ENCODE measurements at regions not wholly inside any gene's neighbourhood (a gene's known extent, or its start where the extent isn't known, plus 50 kb on each side); places are given as distances from the start of the nearest gene placed in this dataset.
"Not testable (repeated sequence)": the region's sequence is repeated elsewhere in the genome, so short reads cannot be mapped to it uniquely, and the experiment has no call there.

GRCh38 chr4:138609943-138610350 is 367.8 kb upstream of the SLC7A11 start:
- peak; percentile 89 for DNase-seq

- DNase-seq = no peak
Measured at GRCh38 chr4:138604556-138604955, 362.4 kb upstream of the SLC7A11 start.

GRCh38 chr4:138602664-138603063 is 360.5 kb upstream of the SLC7A11 start:
- DNase-seq = peak; percentile 16

- no peak for DNase-seq
Measured at GRCh38 chr4:138599965-138600364, 357.8 kb upstream of the SLC7A11 start.

GRCh38 chr4:138598226-138598625 is 356.1 kb upstream of the SLC7A11 start:
- no peak for DNase-seq

- no peak for DNase-seq
Measured at GRCh38 chr4:138596896-138597295, 354.7 kb upstream of the SLC7A11 start.

GRCh38 chr4:138595731-138596460 is 353.7 kb upstream of the SLC7A11 start:
- DNase-seq = no peak

GRCh38 chr4:138595171-138595570 is 353.0 kb upstream of the SLC7A11 start:
- DNase-seq = no peak

GRCh38 chr4:138592796-138593195 is 350.6 kb upstream of the SLC7A11 start:
- no peak for DNase-seq

- no peak for DNase-seq
Measured at GRCh38 chr4:138591808-138592207, 349.7 kb upstream of the SLC7A11 start.

GRCh38 chr4:138588501-138588900 is 346.4 kb upstream of the SLC7A11 start:
- no peak for DNase-seq

GRCh38 chr4:138579146-138579545 is 337.0 kb upstream of the SLC7A11 start:
- no peak for DNase-seq

- not testable (repeated sequence) for DNase-seq
Measured at GRCh38 chr4:138577826-138578225, 335.7 kb upstream of the SLC7A11 start.

GRCh38 chr4:138577145-138577544 is 335.0 kb upstream of the SLC7A11 start:
- no peak for DNase-seq

- DNase-seq = no peak
Measured at GRCh38 chr4:138576684-138577083, 334.5 kb upstream of the SLC7A11 start.

GRCh38 chr4:138573246-138573645 is 331.1 kb upstream of the SLC7A11 start:
- no peak for DNase-seq

GRCh38 chr4:138572007-138572406 is 329.9 kb upstream of the SLC7A11 start:
- no peak for DNase-seq

GRCh38 chr4:138567696-138568095 is 325.5 kb upstream of the SLC7A11 start:
- no peak for DNase-seq

- no peak for DNase-seq
Measured at GRCh38 chr4:138565576-138565975, 323.4 kb upstream of the SLC7A11 start.

GRCh38 chr4:138562544-138562991 is 320.4 kb upstream of the SLC7A11 start:
- DNase-seq = no peak

GRCh38 chr4:138561906-138562305 is 319.8 kb upstream of the SLC7A11 start:
- no peak for DNase-seq

GRCh38 chr4:138561276-138561880 is 319.2 kb upstream of the SLC7A11 start:
- no peak for DNase-seq

- DNase-seq = no peak
Measured at GRCh38 chr4:138560448-138560847, 318.3 kb upstream of the SLC7A11 start.

- no peak for DNase-seq
Measured at GRCh38 chr4:138558886-138559285, 316.7 kb upstream of the SLC7A11 start.

GRCh38 chr4:138555584-138555983 is 313.4 kb upstream of the SLC7A11 start:
- DNase-seq = no peak

All from kidney glomerular epithelial cell (primary cell).